H1 (cell line): ENCODE measurements at regions not wholly inside any gene's neighbourhood (a gene's known extent, or its start where the extent isn't known, plus 50 kb on each side); places are given as distances from the start of the nearest gene placed in this dataset.

Experiments used
- GTF2F1 ChIP-seq: IDR thresholded peaks from 2 replicates; pipeline ENCODE4 v1.6.1; 2012; ENCODE audit warnings: low read depth, low read length, improper control_type of control experiment, borderline replicate concordance
- RXRA ChIP-seq: IDR thresholded peaks from 2 replicates; pipeline ENCODE4 v1.6.1; 2011; ENCODE audit warnings: low read depth, mild to moderate bottlenecking, low read length, moderate library complexity; ENCODE audit not compliant: insufficient read depth
- SP2 ChIP-seq: IDR thresholded peaks from 2 replicates; pipeline ENCODE4 v1.6.1; 2012; ENCODE audit warnings: mild to moderate bottlenecking, low read length, inconsistent platforms
- TF ChIP-seq, protein P1 (sequence below): fragments of 300-600 bp; sonication (generic); IDR thresholded peaks from 2 replicates; pipeline ENCODE4 v1.7.1; 2012; ENCODE audit warnings: low read length, moderate library complexity, mild to moderate bottlenecking, inconsistent platforms; ENCODE audit not compliant: insufficient replicate concordance

DNA sequence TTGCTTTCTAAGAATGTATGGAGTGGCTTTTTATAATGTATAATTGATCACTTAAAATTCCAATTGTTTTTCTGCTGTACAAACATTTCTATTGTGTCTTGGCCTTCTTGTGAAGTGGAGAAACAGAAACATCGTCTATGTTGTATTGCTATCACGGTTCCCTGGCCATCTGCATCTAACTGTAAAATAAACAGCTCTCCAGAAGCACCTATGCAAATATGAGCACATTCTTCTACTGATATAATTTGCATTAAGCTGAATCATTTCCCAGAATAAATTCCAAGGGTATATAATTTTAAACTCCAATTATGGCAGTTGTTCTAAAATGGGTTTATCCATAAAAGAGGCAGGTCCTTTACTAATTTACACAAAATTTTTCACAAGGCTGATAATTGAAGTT is 261.6 kb upstream of the STS start (continued):
- TF ChIP-seq, protein P1, sequence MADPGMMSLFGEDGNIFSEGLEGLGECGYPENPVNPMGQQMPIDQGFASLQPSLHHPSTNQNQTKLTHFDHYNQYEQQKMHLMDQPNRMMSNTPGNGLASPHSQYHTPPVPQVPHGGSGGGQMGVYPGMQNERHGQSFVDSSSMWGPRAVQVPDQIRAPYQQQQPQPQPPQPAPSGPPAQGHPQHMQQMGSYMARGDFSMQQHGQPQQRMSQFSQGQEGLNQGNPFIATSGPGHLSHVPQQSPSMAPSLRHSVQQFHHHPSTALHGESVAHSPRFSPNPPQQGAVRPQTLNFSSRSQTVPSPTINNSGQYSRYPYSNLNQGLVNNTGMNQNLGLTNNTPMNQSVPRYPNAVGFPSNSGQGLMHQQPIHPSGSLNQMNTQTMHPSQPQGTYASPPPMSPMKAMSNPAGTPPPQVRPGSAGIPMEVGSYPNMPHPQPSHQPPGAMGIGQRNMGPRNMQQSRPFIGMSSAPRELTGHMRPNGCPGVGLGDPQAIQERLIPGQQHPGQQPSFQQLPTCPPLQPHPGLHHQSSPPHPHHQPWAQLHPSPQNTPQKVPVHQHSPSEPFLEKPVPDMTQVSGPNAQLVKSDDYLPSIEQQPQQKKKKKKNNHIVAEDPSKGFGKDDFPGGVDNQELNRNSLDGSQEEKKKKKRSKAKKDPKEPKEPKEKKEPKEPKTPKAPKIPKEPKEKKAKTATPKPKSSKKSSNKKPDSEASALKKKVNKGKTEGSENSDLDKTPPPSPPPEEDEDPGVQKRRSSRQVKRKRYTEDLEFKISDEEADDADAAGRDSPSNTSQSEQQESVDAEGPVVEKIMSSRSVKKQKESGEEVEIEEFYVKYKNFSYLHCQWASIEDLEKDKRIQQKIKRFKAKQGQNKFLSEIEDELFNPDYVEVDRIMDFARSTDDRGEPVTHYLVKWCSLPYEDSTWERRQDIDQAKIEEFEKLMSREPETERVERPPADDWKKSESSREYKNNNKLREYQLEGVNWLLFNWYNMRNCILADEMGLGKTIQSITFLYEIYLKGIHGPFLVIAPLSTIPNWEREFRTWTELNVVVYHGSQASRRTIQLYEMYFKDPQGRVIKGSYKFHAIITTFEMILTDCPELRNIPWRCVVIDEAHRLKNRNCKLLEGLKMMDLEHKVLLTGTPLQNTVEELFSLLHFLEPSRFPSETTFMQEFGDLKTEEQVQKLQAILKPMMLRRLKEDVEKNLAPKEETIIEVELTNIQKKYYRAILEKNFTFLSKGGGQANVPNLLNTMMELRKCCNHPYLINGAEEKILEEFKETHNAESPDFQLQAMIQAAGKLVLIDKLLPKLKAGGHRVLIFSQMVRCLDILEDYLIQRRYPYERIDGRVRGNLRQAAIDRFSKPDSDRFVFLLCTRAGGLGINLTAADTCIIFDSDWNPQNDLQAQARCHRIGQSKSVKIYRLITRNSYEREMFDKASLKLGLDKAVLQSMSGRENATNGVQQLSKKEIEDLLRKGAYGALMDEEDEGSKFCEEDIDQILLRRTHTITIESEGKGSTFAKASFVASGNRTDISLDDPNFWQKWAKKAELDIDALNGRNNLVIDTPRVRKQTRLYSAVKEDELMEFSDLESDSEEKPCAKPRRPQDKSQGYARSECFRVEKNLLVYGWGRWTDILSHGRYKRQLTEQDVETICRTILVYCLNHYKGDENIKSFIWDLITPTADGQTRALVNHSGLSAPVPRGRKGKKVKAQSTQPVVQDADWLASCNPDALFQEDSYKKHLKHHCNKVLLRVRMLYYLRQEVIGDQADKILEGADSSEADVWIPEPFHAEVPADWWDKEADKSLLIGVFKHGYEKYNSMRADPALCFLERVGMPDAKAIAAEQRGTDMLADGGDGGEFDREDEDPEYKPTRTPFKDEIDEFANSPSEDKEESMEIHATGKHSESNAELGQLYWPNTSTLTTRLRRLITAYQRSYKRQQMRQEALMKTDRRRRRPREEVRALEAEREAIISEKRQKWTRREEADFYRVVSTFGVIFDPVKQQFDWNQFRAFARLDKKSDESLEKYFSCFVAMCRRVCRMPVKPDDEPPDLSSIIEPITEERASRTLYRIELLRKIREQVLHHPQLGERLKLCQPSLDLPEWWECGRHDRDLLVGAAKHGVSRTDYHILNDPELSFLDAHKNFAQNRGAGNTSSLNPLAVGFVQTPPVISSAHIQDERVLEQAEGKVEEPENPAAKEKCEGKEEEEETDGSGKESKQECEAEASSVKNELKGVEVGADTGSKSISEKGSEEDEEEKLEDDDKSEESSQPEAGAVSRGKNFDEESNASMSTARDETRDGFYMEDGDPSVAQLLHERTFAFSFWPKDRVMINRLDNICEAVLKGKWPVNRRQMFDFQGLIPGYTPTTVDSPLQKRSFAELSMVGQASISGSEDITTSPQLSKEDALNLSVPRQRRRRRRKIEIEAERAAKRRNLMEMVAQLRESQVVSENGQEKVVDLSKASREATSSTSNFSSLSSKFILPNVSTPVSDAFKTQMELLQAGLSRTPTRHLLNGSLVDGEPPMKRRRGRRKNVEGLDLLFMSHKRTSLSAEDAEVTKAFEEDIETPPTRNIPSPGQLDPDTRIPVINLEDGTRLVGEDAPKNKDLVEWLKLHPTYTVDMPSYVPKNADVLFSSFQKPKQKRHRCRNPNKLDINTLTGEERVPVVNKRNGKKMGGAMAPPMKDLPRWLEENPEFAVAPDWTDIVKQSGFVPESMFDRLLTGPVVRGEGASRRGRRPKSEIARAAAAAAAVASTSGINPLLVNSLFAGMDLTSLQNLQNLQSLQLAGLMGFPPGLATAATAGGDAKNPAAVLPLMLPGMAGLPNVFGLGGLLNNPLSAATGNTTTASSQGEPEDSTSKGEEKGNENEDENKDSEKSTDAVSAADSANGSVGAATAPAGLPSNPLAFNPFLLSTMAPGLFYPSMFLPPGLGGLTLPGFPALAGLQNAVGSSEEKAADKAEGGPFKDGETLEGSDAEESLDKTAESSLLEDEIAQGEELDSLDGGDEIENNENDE, result no peak
- TF ChIP-seq RXRA (no peak), SP2 (no peak), GTF2F1 (no peak)
